Muscle of arm (tissue), 1 donor: ENCODE measurements at regions not wholly inside any gene's neighbourhood (a gene's known extent, or its start where the extent isn't known, plus 50 kb on each side); places are given as distances from the start of the nearest gene placed in this dataset.
"Not testable (repeated sequence)": the region's sequence is repeated elsewhere in the genome, so short reads cannot be mapped to it uniquely, and the experiment has no call there.

Experiments
- DNase-seq: peaks from one replicate; pipeline ENCODE4 v3.0.0-alpha.2; 2013

DNA sequence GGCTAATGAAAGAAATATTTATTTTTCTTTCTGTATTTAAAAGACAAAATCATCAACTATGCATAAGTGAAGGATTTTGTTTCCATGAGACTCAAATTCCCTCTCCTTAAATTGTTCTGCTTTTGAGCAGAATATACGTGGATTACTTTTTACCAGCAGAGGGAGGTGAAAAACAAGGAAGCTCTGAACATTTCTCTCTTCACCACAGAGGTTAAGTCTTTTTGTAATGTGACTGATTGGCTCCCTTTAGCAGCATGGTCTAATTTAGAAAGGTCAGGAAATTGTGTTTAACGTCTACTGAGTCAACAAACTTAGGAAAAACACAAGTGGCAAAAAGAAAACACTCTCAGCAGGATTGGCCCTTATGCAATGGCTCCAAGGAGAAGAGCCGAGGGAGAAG is 55.1 kb upstream of the F9 start:
- DNase-seq: no peak

DNA sequence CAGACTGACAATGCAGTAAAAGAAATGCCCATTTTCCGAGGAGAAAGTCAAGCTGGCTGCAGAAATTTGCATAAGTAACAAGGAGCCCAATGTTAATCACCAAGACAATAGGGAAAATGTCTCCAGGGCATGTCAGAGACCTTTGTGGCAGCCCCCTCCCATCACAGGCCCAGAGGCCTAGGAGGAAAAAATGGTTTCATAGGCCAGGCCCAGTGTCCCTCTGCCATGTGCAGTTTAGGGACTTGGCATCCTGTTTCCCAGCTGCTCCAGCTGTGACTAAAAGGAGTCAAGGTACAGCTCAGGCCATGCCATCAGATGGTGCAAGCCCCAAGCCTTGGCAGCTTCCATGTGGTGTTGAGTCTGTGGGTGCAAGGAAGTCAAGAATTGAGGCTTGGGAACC is 68.6 kb upstream of the F9 start:
- not testable (repeated sequence) for DNase-seq

DNA sequence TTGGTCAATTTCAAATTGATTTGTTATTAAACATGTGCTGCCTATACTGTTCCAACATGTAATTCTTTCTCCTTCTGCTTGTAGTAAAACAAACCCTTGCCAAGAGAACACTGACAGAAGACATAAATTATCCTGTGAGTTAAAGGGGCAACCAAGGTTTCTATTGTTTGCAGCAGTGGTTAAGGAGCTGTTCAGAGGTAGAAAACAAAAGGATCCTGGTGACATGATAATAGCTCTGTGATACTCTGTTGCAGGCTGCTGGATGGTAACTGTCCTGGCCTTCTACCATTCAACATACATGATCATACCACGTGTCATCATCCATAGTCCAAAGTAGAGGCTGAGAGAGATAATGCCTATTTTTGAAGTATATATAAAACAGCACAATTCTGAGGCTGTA is 75.8 kb upstream of the F9 start:
- no peak for DNase-seq

GRCh38 chrX:139448996-139449395 is 81.5 kb upstream of the F9 start:
- DNase-seq: no peak

DNA sequence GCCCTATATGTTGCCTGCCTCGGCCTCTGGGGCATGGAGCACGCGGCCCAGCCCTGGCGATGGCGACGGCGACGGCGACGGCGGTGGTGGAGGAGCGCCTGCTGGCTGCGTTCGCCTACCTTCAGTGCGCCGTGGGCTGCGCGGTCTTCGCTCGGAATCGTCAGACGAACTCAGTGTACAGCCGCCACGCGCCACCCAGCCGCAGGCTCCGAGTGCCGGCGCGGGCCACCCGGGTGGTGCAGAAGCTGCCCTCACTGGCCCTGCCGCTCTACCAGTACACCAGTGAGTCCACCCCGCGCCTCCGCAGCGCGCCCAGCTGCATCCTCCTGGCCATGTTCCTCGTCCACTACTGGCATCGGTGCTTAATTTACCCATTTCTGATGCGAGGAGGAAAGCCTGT is 83.7 kb upstream of the F9 start:
- DNase-seq: no peak

DNA sequence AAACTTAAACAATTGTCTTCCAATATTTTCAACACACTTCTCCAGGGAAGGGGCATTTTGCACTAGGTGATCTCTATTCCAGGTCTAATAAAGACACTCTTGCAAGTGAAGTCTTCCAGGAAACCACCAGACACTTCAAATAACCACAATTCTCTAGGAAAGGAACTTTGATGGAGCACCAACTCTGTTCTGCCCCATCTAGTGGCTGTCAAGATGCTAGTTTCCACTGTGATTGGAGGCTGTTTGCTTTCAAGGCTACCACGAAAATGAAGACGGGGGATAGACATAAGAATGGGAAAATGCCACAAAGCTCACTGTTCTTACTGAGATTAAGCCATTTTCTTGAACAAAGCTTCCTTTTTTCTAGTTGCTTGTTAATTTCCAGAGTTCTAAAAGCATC is 100.6 kb upstream of the F9 start:
- no peak for DNase-seq

- DNase-seq: peak; percentile 28
Measured at GRCh38 chrX:139423186-139423585, 107.4 kb upstream of the F9 start.

- DNase-seq: not testable (repeated sequence)
Measured at GRCh38 chrX:139398258-139398657, 132.3 kb upstream of the F9 start.

- no peak for DNase-seq
Measured at GRCh38 chrX:139388254-139388653, 142.3 kb upstream of the F9 start.

DNA sequence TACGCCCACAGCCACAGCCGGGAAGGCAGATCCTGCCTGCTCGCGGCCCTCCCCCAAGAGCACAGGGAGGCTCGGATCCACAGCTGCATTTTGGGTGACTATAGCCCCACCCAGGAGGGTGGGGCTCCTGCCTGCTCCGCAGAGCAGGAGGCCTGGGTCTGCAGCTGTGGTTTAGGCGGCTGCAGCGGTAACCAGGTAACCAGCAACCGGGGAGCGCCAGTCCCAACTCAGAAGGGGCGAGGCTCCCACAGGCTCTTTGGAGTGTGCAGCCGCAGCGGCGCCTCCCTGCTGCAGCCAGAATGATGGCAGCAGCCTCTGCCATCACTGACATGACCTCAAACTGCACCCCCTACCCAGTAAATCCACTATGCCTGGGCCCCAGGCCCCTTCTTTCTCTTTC is 148.0 kb upstream of the F9 start:
- DNase-seq: no peak

DNA sequence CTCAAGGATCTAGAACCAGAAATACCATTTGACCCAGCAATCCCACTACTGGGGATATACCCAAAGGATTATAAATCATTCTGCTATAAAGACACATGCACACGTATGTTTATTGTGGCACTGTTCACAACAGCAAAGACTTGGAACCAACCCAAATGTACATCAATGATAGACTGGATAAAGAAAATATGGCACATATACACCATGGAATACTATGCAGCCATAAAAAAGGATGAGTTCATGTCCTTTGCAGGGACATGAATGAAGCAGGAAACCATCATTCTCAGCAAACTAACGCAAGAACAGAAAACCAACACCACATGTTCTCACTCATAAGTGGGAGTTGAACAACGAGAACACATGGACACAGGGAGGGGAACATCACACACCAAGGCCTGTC is 154.0 kb upstream of the F9 start:
- DNase-seq: not testable (repeated sequence)

- no peak for DNase-seq
Measured at GRCh38 chrX:139360356-139360755, 170.2 kb upstream of the F9 start.

DNA sequence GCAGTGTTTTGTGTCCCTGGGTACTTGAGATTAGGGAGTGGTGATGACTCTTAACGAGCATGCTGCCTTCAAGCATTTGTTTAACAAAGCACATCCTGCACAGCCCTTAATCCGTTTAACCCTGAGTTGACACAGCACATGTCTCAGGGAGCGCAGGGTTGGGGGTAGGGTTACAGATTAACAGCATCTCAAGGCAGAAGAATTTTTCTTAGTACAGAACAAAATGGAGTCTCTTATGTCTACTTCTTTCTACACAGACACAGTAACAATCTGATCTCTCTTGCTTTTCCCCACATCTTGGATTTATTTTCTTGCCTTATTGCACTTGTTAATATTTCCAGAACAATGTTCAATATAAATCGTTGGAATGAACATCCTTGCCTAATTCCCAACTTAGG is 187.9 kb upstream of the F9 start:
- DNase-seq: not testable (repeated sequence)

GRCh38 chrX:139341855-139342593 is 188.5 kb upstream of the F9 start:
- not testable (repeated sequence) for DNase-seq

GRCh38 chrX:139332441-139332840 is 198.1 kb upstream of the F9 start:
- DNase-seq: no peak

DNA sequence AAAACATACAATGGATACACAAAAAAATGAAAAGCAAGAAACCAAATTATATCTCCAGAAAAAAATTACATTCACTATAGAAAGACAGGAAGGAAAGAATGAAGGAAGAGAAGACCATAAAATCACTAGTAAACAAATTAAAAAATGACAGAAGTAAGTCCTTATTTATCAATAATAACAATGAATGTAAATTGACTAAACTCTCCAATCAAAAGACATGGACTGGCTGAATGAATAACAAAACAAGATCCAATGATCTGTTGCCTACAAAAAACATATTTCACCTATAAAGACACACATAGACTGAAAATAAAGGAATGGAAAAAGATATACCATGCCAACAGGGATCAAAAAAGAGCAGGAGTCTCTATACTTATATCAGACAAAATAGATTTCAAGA is 203.2 kb upstream of the F9 start:
- no peak for DNase-seq

DNA sequence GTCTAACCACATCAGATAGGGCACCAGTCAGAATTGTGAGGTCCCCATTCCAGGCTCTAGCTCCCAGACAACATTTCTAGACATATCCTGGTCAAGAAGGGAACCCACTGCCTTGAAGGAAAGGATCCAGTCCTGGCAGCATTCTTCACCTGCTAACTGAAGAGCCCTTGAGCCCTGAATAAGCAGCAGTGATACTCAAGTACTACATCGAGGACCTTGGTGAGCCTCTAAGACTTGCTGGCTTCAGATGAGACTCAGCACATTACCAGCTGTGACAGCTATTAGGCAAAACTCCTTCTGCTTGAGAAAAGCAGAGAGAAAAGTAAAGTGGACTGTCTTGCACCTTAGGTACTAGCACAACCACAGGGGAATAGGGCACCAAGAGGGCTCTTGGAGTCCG is 205.8 kb upstream of the F9 start:
- DNase-seq: no peak

DNA sequence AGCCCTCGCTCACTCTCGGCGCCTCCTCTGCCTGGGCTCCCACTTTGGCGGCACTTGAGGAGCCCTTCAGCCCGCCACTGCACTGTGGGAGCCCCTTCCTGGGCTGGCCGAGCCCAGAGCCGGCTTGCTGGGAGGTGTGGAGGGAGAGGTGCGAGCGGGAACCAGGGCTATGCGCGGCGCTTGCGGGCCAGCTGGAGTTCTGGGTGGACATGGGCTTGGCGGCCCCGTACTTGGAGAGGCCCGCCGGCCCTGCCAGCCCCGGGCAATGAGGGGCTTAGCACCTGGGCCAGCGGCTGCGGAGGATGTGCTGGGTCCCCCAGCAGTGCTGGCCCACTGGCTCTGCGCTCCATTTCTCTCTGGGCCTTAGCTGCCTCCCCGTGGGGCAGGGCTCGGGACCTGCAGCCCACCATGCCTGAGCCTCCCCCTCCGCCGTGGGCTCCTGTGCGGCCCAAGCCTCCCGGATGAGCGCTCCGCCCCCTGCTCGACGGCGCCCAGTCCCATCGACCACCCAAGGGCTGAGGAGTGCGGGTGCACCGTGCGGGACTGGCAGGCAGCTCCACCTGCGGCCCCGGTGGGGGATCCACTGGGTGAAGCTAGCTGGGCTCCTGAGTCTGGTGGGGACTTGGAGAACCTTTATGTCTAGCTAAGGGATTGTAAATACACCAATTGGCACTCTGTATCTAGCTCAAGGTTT is 209.7 kb upstream of the F9 start:
- not testable (repeated sequence) for DNase-seq

GRCh38 chrX:139306675-139307074 is 223.9 kb upstream of the F9 start:
- not testable (repeated sequence) for DNase-seq

DNA sequence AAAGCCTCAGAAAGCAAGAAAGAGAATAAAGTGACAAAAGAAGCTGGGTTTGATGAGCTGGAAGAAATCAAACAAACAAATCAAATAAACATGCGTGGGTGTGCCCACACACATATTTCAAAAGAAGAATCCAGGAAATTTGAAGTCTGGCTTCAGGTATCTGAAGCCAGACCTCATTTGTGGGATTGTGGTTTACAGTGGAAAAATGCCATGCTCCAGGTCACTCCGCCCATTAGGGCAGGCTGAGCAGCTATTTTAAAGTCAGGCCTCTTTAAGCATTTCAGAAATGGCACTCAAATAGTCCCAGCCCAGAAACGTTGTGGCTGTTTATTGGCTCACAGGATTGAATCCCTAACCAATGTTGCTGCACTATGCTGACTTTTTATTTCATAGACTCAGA is 226.1 kb upstream of the F9 start:
- DNase-seq: no peak

GRCh38 chrX:139299309-139299708 is 231.2 kb upstream of the F9 start:
- DNase-seq: peak; percentile 1

- peak; percentile 1 for DNase-seq
Measured at GRCh38 chrX:139298437-139298836, 232.1 kb upstream of the F9 start.

- DNase-seq: peak; percentile 0
Measured at GRCh38 chrX:139297638-139298037, 232.9 kb upstream of the F9 start.

- no peak for DNase-seq
Measured at GRCh38 chrX:139293991-139294390, 236.5 kb upstream of the F9 start.
